GM12875 (cell line): ENCODE measurements at regions not wholly inside any gene's neighbourhood (a gene's known extent, or its start where the extent isn't known, plus 50 kb on each side); places are given as distances from the start of the nearest gene placed in this dataset.
"Not testable (repeated sequence)": the region's sequence is repeated elsewhere in the genome, so short reads cannot be mapped to it uniquely, and the experiment has no call there.

Experiments
- H3K4me3 ChIP-seq: one replicate; pipeline ENCODE4 v1.5.1; 2011; ENCODE audit warnings: low read depth, low read length, control low read depth
- CTCF ChIP-seq: IDR thresholded peaks from 2 replicates; pipeline ENCODE4 v1.5.1; 2011; ENCODE audit warnings: low read depth, mild to moderate bottlenecking, control low read depth, inconsistent platforms, low read length, moderate library complexity, borderline replicate concordance; ENCODE audit not compliant: insufficient read depth

GRCh38 chr5:117539692-117540091 lies 965.1 kb upstream of the SEMA6A start:
- H3K4me3 ChIP-seq = no peak overlapping the region

GRCh38 chr5:117533792-117534191 lies 959.2 kb upstream of the SEMA6A start:
- no peak overlapping the region for H3K4me3 ChIP-seq
- no peak for TF ChIP-seq CTCF

More at GRCh38 chr5:117539692-117540091, 965.1 kb upstream of the SEMA6A start:
- no peak for TF ChIP-seq CTCF

- not testable (repeated sequence) for H3K4me3 ChIP-seq
Measured at GRCh38 chr5:117533051-117533670, 958.5 kb upstream of the SEMA6A start.

- no peak overlapping the region for H3K4me3 ChIP-seq
- TF ChIP-seq CTCF = no peak
Measured at GRCh38 chr5:117519957-117520500, 945.4 kb upstream of the SEMA6A start.

- no peak overlapping the region for H3K4me3 ChIP-seq
- TF ChIP-seq CTCF = no peak
Measured at GRCh38 chr5:117504305-117504704, 929.7 kb upstream of the SEMA6A start.

GRCh38 chr5:117497601-117498000 lies 923.0 kb upstream of the SEMA6A start:
- no peak for TF ChIP-seq CTCF

GRCh38 chr5:117496801-117497200 lies 922.2 kb upstream of the SEMA6A start:
- TF ChIP-seq CTCF = no peak
- no peak overlapping the region for H3K4me3 ChIP-seq

More at GRCh38 chr5:117497601-117498000, 923.0 kb upstream of the SEMA6A start:
- H3K4me3 ChIP-seq = no peak overlapping the region

- no peak overlapping the region for H3K4me3 ChIP-seq
- TF ChIP-seq CTCF = no peak
Measured at GRCh38 chr5:117494188-117494587, 919.6 kb upstream of the SEMA6A start.
